ENCODE measurements at regions not wholly inside any gene's neighbourhood (a gene's known extent, or its start where the extent isn't known, plus 50 kb on each side); places are given as distances from the start of the nearest gene placed in this dataset.

DNA sequence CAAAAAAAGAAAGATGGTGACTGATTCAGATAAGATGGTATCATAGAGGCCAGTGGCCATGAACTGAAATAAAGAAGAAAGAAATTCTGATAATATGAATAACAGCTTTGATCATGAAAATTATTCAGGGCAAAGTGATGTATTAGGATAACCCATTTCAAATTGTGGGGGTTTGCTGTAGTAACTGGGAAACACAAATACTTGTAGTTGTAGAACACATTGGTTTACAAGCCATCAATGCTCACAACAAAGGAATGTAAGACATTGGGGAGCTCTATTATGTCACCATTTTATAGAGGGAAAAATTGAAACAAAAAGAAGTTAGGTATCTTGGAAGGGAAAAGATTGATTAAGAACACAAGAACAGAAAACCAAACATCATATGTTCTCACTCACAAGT, 140.4 kb upstream of the FRMD6 start:
- no peaks in the 10 kb centered on the region for H3K27me3 ChIP-seq (ENCODE audit: insufficient read depth, low read length, poor library complexity, severe bottlenecking)
- H3K27ac Mint-ChIP-seq = peak overlapping the region in 1 of 8 donors; percentile 20
- H3K4me1 ChIP-seq (ENCODE audit: insufficient read depth, low read length) = no peaks in the 10 kb centered on the region
- H3K4me3 Mint-ChIP-seq = no peak overlapping the region
- no peak for DNase-seq
- H3K4me1 Mint-ChIP-seq = no peaks in the 10 kb centered on the region
- H3K27me3 Mint-ChIP-seq = peaks cover 18 to 36% of the 10 kb centered on the region in 2 donors
- H3K4me3 ChIP-seq (ENCODE audit: low read length) = no peak overlapping the region
- CTCF ChIA-PET = no interaction called here
- H3K9me3 ChIP-seq (ENCODE audit: low read length) = no peaks in the 10 kb centered on the region
- no peaks in the 10 kb centered on the region for H3K36me3 ChIP-seq (ENCODE audit: insufficient read depth, low read length)
- peaks cover 0 to 3% (median 0%) of the 10 kb centered on the region in 5 donors for H3K9me3 Mint-ChIP-seq
- H3K27ac ChIP-seq (ENCODE audit: low read depth, low read length) = no peak overlapping the region
- POLR2A ChIA-PET = no interaction called here
- peaks cover 0 to 2% (median 0%) of the 10 kb centered on the region in 3 donors for H3K36me3 Mint-ChIP-seq

DNA sequence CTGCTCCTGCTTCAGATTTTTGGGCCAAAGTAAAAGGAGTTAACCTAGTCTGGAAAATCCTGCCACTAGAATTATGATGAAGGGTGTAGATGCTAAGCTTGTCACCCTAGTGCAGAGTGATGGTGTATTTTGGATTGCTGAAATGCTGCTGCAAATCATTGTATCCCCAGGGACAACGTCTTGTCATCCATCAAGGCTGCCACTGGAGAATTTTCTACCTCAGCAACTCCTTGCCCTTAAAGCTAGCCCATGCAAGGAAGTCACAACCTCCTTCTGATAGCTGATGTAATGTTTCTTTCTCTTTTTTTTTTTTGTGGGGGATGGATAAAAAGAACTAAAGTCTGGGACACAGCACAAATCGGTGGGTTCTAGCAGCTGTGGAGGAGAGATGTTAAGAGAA, 139.4 kb upstream of the FRMD6 start:
- no peaks in the 10 kb centered on the region for H3K36me3 ChIP-seq (ENCODE audit: insufficient read depth, low read length)
- ChIA-PET CTCF (no interaction called here), POLR2A (no interaction called here)
- no peak overlapping the region for H3K27ac ChIP-seq (ENCODE audit: low read depth, low read length)
- Mint-ChIP-seq H3K36me3 (peaks cover 0 to 2% (median 0%) of the 10 kb centered on the region in 3 donors), H3K27ac (no peak overlapping the region), H3K27me3 (peaks cover 18 to 34% of the 10 kb centered on the region in 2 donors), H3K4me1 (no peaks in the 10 kb centered on the region), H3K9me3 (peaks cover 0 to 5% (median 0%) of the 10 kb centered on the region in 5 donors), H3K4me3 (no peak overlapping the region)
- H3K4me3 ChIP-seq (ENCODE audit: low read length) = no peak overlapping the region
- DNase-seq = no peak
- no peaks in the 10 kb centered on the region for H3K27me3 ChIP-seq (ENCODE audit: insufficient read depth, low read length, poor library complexity, severe bottlenecking)
- H3K4me1 ChIP-seq (ENCODE audit: insufficient read depth, low read length) = no peaks in the 10 kb centered on the region
- no peaks in the 10 kb centered on the region for H3K9me3 ChIP-seq (ENCODE audit: low read length)

DNA sequence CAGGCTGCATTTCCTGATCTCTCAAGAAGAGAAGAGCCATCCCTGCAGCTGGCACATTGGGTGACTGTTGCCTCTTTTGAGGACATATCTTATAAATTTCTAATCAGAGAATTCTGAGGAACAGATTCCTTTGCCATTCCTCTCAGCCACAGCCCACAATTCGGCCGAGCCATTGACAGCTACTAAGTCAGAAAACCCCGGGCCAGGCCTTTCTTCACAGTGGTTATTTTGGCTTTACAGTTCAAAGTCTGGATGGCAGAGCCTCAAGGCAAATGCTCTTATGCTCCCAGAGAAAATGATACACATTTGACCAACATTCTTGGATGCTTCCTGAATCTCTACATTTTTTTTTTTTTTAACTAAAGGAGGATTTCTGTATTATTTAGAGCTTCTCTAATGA, 138.4 kb upstream of the FRMD6 start:
- Histone ChIP-seq H3K27me3 (ENCODE audit: insufficient read depth, low read length, poor library complexity, severe bottlenecking) (no peaks in the 10 kb centered on the region), H3K9me3 (ENCODE audit: low read length) (no peaks in the 10 kb centered on the region), H3K4me1 (ENCODE audit: insufficient read depth, low read length) (no peaks in the 10 kb centered on the region), H3K27ac (ENCODE audit: low read depth, low read length) (no peak overlapping the region), H3K36me3 (ENCODE audit: insufficient read depth, low read length) (no peaks in the 10 kb centered on the region), H3K4me3 (ENCODE audit: low read length) (no peak overlapping the region)
- Mint-ChIP-seq H3K9me3 (peaks cover 0 to 5% (median 0%) of the 10 kb centered on the region in 5 donors), H3K4me3 (no peak overlapping the region), H3K4me1 (no peaks in the 10 kb centered on the region), H3K36me3 (peaks cover 0 to 2% (median 0%) of the 10 kb centered on the region in 3 donors), H3K27me3 (peaks cover 13 to 34% of the 10 kb centered on the region in 2 donors), H3K27ac (no peak overlapping the region)
- ChIA-PET POLR2A (no interaction called here), CTCF (no interaction called here)
- DNase-seq = no peak

DNA sequence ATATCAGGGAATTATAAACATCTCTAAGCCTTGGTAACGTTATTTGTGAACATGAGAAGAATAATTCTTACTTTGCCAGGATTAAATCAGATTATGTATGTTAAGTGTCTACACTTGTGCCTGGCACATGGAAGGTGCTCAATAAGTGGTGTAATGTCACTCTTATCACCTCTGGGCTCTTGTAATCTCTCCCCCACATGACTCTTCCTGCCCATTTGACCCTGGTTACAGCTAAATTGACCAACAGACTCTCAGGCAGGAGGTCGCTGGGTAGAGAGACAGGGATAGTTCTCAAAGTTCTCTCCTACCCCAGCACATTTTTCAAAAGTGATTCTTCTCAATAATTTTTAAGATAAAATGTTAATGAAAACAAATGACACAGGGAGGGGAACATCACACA, 137.8 kb upstream of the FRMD6 start:
- no peaks in the 10 kb centered on the region for H3K4me1 Mint-ChIP-seq
- H3K4me3 ChIP-seq (ENCODE audit: low read length) = no peak overlapping the region
- H3K27ac ChIP-seq (ENCODE audit: low read depth, low read length) = no peak overlapping the region
- H3K27me3 Mint-ChIP-seq = peaks cover 12 to 28% of the 10 kb centered on the region in 2 donors
- H3K9me3 ChIP-seq (ENCODE audit: low read length) = no peaks in the 10 kb centered on the region
- no peaks in the 10 kb centered on the region for H3K27me3 ChIP-seq (ENCODE audit: insufficient read depth, low read length, poor library complexity, severe bottlenecking)
- no peak overlapping the region for H3K27ac Mint-ChIP-seq
- no peaks in the 10 kb centered on the region for H3K4me1 ChIP-seq (ENCODE audit: insufficient read depth, low read length)
- ChIA-PET POLR2A (no interaction called here), CTCF (no interaction called here)
- no peak overlapping the region for H3K4me3 Mint-ChIP-seq
- no peak for DNase-seq
- H3K9me3 Mint-ChIP-seq = peaks cover 0 to 5% (median 0%) of the 10 kb centered on the region in 5 donors
- H3K36me3 ChIP-seq (ENCODE audit: insufficient read depth, low read length) = no peaks in the 10 kb centered on the region
- peaks cover 0 to 2% (median 0%) of the 10 kb centered on the region in 3 donors for H3K36me3 Mint-ChIP-seq

DNA sequence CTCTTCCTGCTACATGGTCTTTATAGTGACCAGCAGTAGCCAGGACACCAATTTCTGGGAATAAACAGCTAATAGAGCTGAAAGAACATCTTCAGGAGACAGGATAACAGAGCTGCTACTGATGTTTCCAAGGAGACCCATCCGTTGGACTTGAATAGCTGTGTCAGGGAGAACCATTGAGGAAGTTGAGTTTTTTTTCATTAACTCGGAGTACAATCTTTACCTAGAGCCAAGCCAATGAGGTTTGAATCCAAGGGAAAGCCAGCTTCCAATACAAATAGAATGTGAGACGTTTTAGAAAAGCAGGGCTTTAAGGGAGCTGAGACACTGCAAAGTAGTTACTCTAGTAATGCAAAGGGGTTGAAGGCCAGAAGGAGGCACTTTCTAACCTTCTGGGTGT, 136.1 kb upstream of the FRMD6 start:
- DNase-seq = no peak
- Histone ChIP-seq H3K4me3 (ENCODE audit: low read length) (no peak overlapping the region), H3K27ac (ENCODE audit: low read depth, low read length) (no peak overlapping the region), H3K4me1 (ENCODE audit: insufficient read depth, low read length) (no peaks in the 10 kb centered on the region), H3K9me3 (ENCODE audit: low read length) (no peaks in the 10 kb centered on the region), H3K27me3 (ENCODE audit: insufficient read depth, low read length, poor library complexity, severe bottlenecking) (no peaks in the 10 kb centered on the region), H3K36me3 (ENCODE audit: insufficient read depth, low read length) (no peaks in the 10 kb centered on the region)
- Mint-ChIP-seq H3K9me3 (peaks cover 0 to 5% (median 0%) of the 10 kb centered on the region in 5 donors), H3K4me3 (no peak overlapping the region), H3K27me3 (peaks cover 10 to 37% of the 10 kb centered on the region in 2 donors), H3K4me1 (no peaks in the 10 kb centered on the region), H3K27ac (no peak overlapping the region), H3K36me3 (peaks cover 0 to 2% (median 0%) of the 10 kb centered on the region in 3 donors)
- POLR2A ChIA-PET = no interaction called here
- CTCF ChIA-PET = no interaction called here

DNA sequence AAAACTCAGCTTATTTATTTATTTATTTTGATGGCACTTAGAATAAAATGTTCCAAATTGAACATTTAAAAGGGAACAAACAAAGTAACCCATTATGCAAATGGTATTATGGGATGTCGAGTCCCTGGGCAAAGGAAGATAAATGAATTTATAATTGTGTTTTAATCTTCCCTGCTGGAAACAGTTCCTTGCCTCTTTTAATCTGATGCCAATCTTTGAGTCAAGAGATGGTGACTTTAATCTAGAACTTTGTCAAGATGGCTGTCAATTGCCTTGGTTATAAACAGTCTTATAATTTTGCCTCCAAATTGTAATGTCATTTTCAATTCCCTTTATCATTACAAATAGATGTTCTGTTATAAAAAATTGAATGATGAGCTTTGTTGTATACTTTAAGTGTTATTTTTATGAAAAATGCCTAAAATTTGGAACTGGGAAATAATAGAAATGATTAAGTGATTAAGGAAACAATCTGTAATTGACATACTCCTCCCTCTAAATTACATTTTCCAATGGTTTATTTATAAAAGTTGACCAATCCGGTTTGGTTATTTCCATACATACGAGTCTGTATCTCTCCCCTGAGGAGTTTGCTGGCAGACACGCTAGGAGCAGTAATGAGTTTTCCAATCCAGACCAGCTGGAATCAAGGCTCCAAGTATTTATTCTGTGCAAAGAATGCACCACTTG, 134.9 kb upstream of the FRMD6 start:
- no peaks in the 10 kb centered on the region for H3K9me3 ChIP-seq (ENCODE audit: low read length)
- ChIA-PET POLR2A (no interaction called here), CTCF (no interaction called here)
- peaks cover 0 to 6% (median 0%) of the 10 kb centered on the region in 5 donors for H3K9me3 Mint-ChIP-seq
- no peaks in the 10 kb centered on the region for H3K4me1 Mint-ChIP-seq
- H3K4me1 ChIP-seq (ENCODE audit: insufficient read depth, low read length) = no peaks in the 10 kb centered on the region
- H3K36me3 Mint-ChIP-seq = no peaks in the 10 kb centered on the region
- no peak for DNase-seq
- no peaks in the 10 kb centered on the region for H3K27me3 ChIP-seq (ENCODE audit: insufficient read depth, low read length, poor library complexity, severe bottlenecking)
- H3K4me3 ChIP-seq (ENCODE audit: low read length) = no peak overlapping the region
- H3K4me3 Mint-ChIP-seq = no peak overlapping the region
- H3K27ac Mint-ChIP-seq = no peak overlapping the region
- no peak overlapping the region for H3K27ac ChIP-seq (ENCODE audit: low read depth, low read length)
- no peaks in the 10 kb centered on the region for H3K36me3 ChIP-seq (ENCODE audit: insufficient read depth, low read length)
- peaks cover 8 to 41% of the 10 kb centered on the region in 2 donors for H3K27me3 Mint-ChIP-seq

DNA sequence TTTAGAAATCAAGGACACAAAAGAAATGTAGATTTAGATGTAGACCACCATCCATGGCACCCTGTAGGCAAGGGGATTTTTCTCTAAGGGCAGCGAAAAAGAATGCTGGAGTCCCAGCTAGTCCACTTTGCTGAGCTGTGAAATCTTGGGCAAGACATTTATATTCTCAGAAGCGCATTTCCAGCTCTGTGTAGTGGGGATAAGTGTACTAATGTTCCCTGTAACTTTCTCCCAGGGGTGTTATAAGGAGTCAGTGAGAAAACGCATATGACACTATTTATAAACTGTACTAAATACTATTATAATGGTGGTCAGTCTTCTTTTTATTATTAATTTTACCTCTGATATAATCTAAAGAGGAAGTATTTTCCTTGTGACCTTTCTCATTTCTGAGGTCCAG, 133.4 kb upstream of the FRMD6 start:
- no peak for DNase-seq
- ChIA-PET CTCF (no interaction called here), POLR2A (no interaction called here)
- no peak overlapping the region for H3K4me3 Mint-ChIP-seq
- H3K36me3 Mint-ChIP-seq = no peaks in the 10 kb centered on the region
- no peaks in the 10 kb centered on the region for H3K4me1 Mint-ChIP-seq
- no peak overlapping the region for H3K27ac ChIP-seq (ENCODE audit: low read depth, low read length)
- no peaks in the 10 kb centered on the region for H3K9me3 ChIP-seq (ENCODE audit: low read length)
- H3K27me3 Mint-ChIP-seq = peaks cover 6 to 42% of the 10 kb centered on the region in 2 donors
- H3K27ac Mint-ChIP-seq = no peak overlapping the region
- H3K9me3 Mint-ChIP-seq = peaks cover 0 to 12% (median 4%) of the 10 kb centered on the region in 5 donors
- H3K36me3 ChIP-seq (ENCODE audit: insufficient read depth, low read length) = no peaks in the 10 kb centered on the region
- H3K4me3 ChIP-seq (ENCODE audit: low read length) = no peak overlapping the region
- H3K4me1 ChIP-seq (ENCODE audit: insufficient read depth, low read length) = no peaks in the 10 kb centered on the region
- H3K27me3 ChIP-seq (ENCODE audit: insufficient read depth, low read length, poor library complexity, severe bottlenecking) = no peaks in the 10 kb centered on the region

DNA sequence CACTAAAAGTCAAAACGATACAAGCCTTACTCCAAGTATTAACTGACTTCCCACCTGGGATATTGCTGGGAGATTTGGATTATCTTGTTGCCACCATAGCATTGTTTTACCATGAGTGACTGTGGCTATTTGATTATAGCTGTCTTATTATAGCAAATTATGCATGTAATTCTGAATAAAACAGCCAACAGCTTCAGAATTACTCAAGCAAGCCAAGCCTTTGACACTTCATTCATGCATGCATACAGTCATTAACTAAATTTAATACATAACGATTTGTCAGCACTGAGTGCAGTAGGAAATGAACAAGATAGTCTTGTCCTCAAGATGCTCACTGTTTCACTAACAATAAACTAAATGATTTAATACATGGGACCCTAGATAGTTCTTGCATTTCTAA, 133.0 kb upstream of the FRMD6 start:
- Histone ChIP-seq H3K4me3 (ENCODE audit: low read length) (no peak overlapping the region), H3K9me3 (ENCODE audit: low read length) (no peaks in the 10 kb centered on the region), H3K27ac (ENCODE audit: low read depth, low read length) (no peak overlapping the region), H3K27me3 (ENCODE audit: insufficient read depth, low read length, poor library complexity, severe bottlenecking) (no peaks in the 10 kb centered on the region), H3K36me3 (ENCODE audit: insufficient read depth, low read length) (no peaks in the 10 kb centered on the region), H3K4me1 (ENCODE audit: insufficient read depth, low read length) (no peaks in the 10 kb centered on the region)
- no peaks in the 10 kb centered on the region for H3K36me3 Mint-ChIP-seq
- no peak for DNase-seq
- peaks cover 0 to 12% (median 5%) of the 10 kb centered on the region in 5 donors for H3K9me3 Mint-ChIP-seq
- H3K4me1 Mint-ChIP-seq = no peaks in the 10 kb centered on the region
- H3K27me3 Mint-ChIP-seq = peaks cover 6 to 41% of the 10 kb centered on the region in 2 donors
- CTCF ChIA-PET = no interaction called here
- H3K4me3 Mint-ChIP-seq = no peak overlapping the region
- no peak overlapping the region for H3K27ac Mint-ChIP-seq
- POLR2A ChIA-PET = no interaction called here
